ENCODE measurements at regions not wholly inside any gene's neighbourhood (a gene's known extent, or its start where the extent isn't known, plus 50 kb on each side); places are given as distances from the start of the nearest gene placed in this dataset.
"Not testable (repeated sequence)": the region's sequence is repeated elsewhere in the genome, so short reads cannot be mapped to it uniquely, and the experiment has no call there.

DNA sequence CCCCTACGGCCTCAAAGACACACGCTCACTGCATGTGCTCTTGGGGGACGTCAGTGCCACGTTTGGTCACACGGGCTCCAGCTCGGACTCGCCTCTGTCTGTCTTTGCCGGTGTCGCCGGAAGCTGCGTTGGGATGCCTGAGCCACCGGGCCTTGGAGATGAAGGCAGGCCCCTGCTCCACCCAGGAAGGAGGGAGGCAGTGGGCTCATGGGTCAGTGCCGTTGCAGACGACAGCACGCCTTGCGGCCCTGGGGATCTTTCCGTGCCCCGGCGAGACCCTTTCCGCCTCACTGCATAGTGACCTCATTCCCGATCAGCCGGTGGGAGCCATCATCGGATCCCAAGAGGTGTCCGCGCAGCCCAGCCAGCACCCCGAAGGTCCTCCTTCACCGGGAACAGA, 1407.3 kb upstream of the PCDH10 start:
- DNase-seq (ENCODE audit: low read depth in 3 of 3) = not testable (repeated sequence)

DNA sequence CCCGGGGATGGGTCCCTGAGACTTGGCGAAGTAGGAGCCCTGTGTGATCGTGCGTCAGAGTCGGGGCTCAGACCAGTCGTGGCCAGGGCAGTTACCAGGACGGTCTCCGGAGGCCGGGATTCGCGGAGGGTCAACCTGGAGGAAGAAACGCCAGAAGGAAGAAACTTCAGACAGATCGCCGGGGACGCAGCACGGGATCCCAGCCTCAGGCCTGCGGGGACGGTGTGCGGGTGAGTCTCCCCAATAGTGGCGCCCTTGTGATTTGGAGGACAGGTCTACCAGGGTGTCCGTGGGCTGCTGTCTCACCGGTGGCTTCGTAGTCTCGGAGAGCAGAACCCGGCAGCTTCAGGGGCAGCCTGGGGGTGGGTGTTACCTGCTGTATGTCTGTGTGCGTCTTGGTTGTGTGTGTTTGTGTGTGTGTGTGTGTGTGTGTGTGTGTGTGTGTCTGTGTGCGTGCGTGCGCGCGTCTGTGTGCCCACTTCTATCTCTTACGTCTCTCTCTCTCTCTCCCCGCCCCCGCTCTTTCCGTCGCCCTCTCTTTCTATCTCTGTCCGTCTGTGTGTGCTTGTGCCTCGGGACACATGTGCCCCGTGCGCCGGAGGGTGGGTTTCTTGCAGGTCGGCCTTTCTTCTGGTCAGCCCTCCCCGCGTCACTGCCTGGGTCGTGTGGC, 1406.4 kb upstream of the PCDH10 start:
- DNase-seq (ENCODE audit: low read depth in 3 of 3) = not testable (repeated sequence)

DNA sequence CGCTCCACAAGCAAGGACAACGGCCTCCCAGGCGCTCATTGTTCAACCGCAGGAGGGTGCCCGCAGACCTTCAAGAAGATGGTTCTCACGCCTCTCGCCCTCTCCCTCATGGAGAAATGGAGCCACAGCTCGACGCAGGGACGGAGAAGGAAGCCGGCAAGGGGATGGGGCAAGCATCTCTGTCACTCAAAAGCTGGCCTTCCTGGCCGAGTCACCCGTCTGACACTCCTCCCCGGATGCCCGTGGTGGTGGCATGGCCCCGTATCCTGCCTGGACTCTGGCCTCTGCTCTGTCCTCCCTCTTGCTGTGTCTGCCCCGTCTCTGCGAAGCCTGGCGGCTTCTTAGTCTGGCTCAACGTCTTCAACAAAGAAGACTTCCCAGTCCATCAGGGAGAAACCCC, 1405.7 kb upstream of the PCDH10 start:
- not testable (repeated sequence) for DNase-seq (ENCODE audit: low read depth in 3 of 3)

DNA sequence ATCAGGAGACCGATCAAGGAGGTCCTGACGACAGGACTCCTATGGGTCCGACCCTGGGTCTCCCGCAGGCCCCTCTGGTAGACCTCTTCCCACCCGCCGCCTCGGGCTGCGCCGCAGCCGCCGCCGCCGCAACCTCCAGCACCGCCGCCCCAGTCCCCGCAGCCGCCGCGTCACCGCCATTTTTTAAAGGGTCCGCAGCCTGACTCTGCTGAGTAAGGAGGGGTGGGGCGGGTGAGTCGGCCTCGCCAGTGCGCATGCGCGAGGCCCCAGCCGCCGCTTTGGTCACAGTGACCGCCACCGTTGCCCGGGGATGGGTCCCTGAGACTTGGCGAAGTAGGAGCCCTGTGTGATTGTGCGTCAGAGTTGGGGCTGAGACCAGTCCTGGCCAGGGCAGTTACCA, 1401.9 kb upstream of the PCDH10 start:
- not testable (repeated sequence) for DNase-seq (ENCODE audit: low read depth in 3 of 3)

DNA sequence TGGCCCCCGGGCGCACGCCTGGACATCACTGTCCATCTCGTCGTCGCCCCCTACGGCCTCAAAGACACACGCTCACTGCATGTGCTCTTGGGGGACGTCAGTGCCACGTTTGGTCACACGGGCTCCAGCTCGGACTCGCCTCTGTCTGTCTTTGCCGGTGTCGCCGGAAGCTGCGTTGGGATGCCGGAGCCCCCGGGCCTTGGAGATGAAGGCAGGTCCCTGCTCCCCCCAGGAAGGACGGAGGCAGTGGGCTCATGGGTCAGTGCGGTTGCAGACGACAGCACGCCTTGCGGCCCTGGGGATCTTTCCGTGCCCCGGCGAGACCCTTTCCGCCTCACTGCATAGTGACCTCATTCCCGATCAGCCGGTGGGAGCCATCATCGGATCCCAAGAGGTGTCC, 1399.9 kb upstream of the PCDH10 start:
- DNase-seq (ENCODE audit: low read depth in 3 of 3) = not testable (repeated sequence)

DNA sequence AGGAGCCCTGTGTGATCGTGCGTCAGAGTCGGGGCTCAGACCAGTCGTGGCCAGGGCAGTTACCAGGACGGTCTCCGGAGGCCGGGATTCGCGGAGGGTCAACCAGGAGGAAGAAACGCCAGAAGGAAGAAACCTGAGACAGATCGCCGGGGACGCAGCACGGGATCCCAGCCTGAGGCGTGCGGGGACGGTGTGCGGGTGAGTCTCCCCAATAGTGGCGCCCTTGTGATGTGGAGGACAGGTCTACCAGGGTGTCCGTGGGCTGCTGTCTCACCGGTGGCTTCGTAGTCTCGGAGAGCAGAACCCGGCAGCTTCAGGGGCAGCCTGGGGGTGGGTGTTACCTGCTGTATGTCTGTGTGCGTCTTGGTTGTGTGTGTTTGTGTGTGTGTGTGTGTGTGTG, 1399.1 kb upstream of the PCDH10 start:
- not testable (repeated sequence) for DNase-seq (ENCODE audit: low read depth in 3 of 3)

DNA sequence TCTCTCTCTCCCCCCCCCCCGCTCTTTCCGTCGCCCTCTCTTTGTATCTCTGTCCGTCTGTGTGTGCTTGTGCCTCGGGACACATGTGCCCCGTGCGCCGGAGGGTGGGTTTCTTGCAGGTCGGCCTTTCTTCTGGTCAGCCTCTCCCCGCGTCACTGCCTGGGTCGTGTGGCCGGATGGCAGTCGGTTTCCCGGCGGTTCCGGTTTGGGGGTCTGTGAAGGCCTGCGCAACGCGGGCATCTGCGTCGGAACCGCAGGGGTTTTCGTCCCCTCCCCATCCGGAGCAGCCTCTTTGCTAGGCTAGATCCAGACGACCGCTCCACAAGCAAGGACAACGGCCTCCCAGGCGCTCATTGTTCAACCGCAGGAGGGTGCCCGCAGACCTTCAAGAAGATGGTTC, 1398.6 kb upstream of the PCDH10 start:
- DNase-seq (ENCODE audit: low read depth in 3 of 3) = not testable (repeated sequence)

DNA sequence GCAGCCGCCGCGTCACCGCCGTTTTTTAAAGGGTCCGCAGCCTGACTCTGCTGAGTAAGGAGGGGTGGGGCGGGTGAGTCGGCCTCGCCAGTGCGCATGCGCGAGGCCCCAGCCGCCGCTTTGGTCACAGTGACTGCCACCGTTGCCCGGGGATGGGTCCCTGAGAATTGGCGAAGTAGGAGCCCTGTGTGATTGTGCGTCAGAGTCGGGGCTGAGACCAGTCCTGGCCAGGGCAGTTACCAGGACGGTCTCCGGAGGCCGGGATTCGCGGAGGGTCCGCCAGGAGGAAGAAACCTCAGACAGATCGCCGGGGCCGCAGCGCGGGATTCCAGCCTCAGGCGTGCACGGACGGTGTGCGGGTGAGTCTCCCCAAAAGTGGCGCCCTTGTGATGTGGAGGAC, 1386.9 kb upstream of the PCDH10 start:
- DNase-seq (ENCODE audit: low read depth in 3 of 3) = not testable (repeated sequence)

DNA sequence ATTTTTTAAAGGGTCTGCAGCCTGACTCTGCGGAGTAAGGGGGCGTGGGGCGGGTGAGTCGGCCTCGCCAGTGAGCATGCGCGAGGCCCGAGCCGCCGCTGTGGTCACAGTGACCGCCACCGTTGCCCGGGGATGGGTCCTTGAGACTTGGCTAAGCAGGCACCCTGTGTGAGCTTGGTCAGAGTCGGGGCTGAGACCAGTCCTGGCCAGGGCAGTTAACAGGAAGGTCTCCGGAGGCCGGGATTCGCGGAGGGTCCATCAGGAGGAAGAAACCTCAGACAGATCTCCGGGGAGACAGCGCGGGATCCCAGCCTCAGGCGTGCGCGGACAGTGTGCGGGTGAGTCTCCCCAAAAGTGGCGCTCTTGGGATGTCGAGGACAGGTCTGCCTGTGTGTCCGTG, 1384.4 kb upstream of the PCDH10 start:
- DNase-seq (ENCODE audit: low read depth in 3 of 3) = no peak

DNA sequence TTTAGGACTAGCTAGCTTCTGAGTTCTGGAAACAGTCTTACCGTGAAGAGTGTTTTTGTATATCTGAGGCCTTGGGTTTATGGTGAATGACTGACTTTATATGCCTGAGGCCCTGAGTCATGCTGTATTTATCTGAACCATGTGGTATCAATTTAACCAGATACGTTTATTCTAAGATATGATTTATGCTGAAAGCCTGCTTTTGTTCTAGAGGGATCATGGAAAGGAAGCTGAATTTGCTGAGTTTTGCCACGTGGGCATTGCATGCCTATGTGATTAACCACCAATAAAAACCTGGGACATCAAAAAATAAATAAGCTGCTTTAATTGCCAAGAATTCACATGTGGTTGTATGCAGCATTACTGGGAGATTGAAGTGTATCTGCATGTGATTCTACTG, 1374.7 kb upstream of the PCDH10 start:
- DNase-seq (ENCODE audit: low read depth in 3 of 3) = not testable (repeated sequence)

DNA sequence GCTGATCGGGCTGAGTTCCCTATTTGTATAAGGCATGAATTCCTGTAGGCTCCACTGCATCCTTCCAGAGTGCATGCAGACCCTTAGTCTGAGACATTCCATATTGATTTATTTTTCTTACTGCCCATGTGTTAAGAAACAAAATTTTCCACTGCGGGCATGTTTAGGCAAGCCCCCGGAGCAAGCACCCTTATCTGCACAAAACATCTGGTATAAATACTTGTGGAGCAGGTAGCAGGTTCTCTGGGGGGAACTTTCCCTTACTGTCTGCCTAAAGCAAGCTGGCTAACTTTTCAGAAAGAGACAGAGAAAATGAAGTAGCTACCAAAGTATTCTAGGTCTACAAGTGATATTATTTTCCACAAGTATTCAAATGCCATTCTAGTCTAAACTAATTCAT, 1338.5 kb upstream of the PCDH10 start:
- not testable (repeated sequence) for DNase-seq (ENCODE audit: low read depth in 3 of 3)
